ENCODE measurements at regions not wholly inside any gene's neighbourhood (a gene's known extent, or its start where the extent isn't known, plus 50 kb on each side); places are given as distances from the start of the nearest gene placed in this dataset.

DNA sequence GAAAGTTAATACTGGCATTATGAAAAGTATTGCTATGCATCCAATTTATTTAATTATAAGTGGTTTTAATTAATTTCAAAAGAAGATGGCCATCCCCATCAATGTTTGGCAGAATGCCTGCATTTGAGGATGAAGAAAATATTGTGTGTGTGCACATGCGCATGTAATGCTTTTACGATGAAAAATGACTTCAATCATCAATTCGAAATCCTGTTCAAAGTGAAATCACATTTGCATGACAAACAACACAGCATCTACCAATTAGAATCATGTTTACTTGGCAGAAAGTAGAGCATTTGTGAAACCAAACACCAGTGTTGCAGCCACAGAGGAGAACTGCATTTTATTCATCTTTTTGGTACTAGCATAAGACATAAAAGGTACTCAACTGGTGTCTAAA lies 191.9 kb upstream of the PIRT start:
- intact Hi-C loops (cut with DNase I), result loop anchor here (10.0 kb wide), 1 partner anchor 55 kb away; no protein-coding TSS in a partner anchor
- DNase-seq (ENCODE audit: extremely low spot score in 2 of 2), result no peak
- no peaks in the 10 kb centered on the region for H3K9me3 ChIP-seq
- no peaks in the 10 kb centered on the region for H3K36me3 ChIP-seq
- H3K4me1 ChIP-seq, result no peaks in the 10 kb centered on the region
- no peak for TF ChIP-seq POLR2AphosphoS5 (IDR thresholded peaks at IDR 0.05; ENCODE audit: insufficient read depth in 1 of 2, low read depth in 1 of 2)
- TF ChIP-seq, protein P1, sequence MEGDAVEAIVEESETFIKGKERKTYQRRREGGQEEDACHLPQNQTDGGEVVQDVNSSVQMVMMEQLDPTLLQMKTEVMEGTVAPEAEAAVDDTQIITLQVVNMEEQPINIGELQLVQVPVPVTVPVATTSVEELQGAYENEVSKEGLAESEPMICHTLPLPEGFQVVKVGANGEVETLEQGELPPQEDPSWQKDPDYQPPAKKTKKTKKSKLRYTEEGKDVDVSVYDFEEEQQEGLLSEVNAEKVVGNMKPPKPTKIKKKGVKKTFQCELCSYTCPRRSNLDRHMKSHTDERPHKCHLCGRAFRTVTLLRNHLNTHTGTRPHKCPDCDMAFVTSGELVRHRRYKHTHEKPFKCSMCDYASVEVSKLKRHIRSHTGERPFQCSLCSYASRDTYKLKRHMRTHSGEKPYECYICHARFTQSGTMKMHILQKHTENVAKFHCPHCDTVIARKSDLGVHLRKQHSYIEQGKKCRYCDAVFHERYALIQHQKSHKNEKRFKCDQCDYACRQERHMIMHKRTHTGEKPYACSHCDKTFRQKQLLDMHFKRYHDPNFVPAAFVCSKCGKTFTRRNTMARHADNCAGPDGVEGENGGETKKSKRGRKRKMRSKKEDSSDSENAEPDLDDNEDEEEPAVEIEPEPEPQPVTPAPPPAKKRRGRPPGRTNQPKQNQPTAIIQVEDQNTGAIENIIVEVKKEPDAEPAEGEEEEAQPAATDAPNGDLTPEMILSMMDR (IDR thresholded peaks at IDR 0.05), result no peak
- TF ChIP-seq POLR2A (IDR thresholded peaks at IDR 0.05), result no peak
- H3K4me3 ChIP-seq, result no peak overlapping the region
- no peak overlapping the region for H3K27ac ChIP-seq
- no peaks in the 10 kb centered on the region for H3K27me3 ChIP-seq

DNA sequence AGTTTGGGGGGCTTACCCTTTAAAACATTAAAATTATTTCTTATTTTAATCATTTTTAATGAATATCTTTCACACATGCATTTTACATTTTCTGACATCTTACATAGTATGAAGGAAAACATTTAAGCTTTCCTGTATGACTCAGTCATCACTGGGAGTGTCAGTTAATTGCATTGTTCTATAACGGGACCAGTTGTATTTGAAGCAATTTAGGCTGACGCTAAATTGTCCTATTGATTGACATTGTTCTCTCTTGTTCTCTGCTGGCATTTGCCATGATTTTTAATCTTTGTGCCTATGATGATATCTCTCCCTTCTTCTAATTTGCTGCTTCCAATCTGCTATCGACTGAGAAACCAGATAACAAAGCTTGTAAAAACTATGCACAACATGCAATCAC lies 190.5 kb upstream of the PIRT start:
- Histone ChIP-seq H3K27me3 (no peaks in the 10 kb centered on the region), H3K4me1 (no peaks in the 10 kb centered on the region)
- TF ChIP-seq POLR2AphosphoS5 (IDR thresholded peaks at IDR 0.05; ENCODE audit: insufficient read depth in 1 of 2, low read depth in 1 of 2), result no peak
- no peak for TF ChIP-seq POLR2A (IDR thresholded peaks at IDR 0.05)
- TF ChIP-seq, protein P1 (IDR thresholded peaks at IDR 0.05), result no peak

DNA sequence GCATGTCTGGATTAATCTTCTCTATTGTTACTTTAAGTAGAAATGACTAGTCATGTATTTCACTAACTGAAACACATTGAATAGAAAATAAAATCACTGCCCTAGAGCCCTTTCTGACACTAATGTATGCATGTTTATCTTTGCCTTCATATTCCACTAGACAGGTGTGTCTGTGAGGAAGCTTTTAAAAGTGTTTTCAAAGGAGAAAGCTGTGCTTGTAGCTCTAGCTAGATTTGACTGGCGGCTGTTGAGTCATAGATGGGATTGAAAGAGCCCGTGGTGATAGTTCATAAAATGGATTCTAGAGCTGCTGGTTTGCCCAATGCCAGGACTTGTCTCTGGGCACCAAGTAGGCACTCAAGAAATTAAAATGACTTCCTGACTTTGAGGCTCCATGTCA lies 189.0 kb upstream of the PIRT start:
- H3K27ac ChIP-seq, result no peak overlapping the region
- intact Hi-C loops (cut with DNase I), result loop anchor here (10.0 kb wide), 1 partner anchor 52 kb away; no protein-coding TSS in a partner anchor
- no peak for DNase-seq (ENCODE audit: extremely low spot score in 2 of 2)
- H3K36me3 ChIP-seq, result no peaks in the 10 kb centered on the region
- H3K9me3 ChIP-seq, result no peaks in the 10 kb centered on the region
- no peaks in the 10 kb centered on the region for H3K4me1 ChIP-seq
- H3K4me3 ChIP-seq, result no peak overlapping the region
- TF ChIP-seq POLR2AphosphoS5 (IDR thresholded peaks at IDR 0.05; ENCODE audit: insufficient read depth in 1 of 2, low read depth in 1 of 2) (no peak), POLR2A (IDR thresholded peaks at IDR 0.05) (no peak)
- TF ChIP-seq, protein P1 (IDR thresholded peaks at IDR 0.05), result no peak
- no peaks in the 10 kb centered on the region for H3K27me3 ChIP-seq

More for the DNA sequence above, 190.5 kb upstream of the PIRT start:
- intact Hi-C loops (cut with DNase I), result loop anchor here (10.0 kb wide), 1 partner anchor 54 kb away; no protein-coding TSS in a partner anchor
- Histone ChIP-seq H3K4me3 (no peak overlapping the region), H3K27ac (no peak overlapping the region), H3K36me3 (no peaks in the 10 kb centered on the region), H3K9me3 (no peaks in the 10 kb centered on the region)
- DNase-seq (ENCODE audit: extremely low spot score in 2 of 2), result no peak

DNA sequence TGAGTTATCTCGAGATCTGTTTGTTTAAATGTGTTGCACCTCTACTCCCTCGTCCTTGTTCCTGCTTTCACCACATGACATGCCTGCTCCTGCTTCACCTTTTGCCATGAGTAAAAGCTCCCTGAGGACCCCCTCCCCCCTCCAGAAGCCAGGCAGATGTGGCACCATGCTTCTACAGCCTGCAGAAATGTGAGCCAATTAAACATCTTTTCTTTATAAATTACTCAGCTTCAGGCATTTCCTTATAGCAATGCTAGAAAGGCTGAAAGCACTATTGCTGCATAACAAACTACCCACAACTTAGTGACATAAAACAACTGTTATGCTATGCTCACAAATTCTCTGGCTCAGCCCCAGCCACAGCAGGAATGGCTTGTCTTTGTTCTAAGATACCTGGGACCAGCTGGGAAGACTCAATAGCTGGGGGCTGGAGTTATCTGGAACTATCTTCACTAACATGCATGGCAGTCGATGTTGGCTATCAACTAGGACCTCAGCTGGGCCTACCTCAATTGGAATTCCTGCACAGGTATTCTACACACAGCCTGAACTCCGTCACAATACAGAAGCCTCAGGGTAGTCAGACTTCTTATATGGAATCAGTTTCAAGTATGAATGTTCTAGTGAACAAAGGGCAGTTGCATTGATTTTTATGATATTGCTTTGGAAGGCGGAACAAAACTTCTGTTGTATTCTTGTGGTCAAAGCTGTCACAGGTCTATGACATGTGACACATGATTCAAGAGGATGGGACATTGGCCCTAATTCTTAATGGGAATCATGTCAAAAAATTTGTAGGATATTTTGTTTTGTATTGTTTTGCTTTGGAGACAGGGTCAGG lies 186.0 kb upstream of the PIRT start:
- H3K36me3 ChIP-seq, result no peaks in the 10 kb centered on the region
- TF ChIP-seq, protein P1 (IDR thresholded peaks at IDR 0.05), result no peak
- no peak for TF ChIP-seq POLR2A (IDR thresholded peaks at IDR 0.05)
- TF ChIP-seq POLR2AphosphoS5 (IDR thresholded peaks at IDR 0.05; ENCODE audit: insufficient read depth in 1 of 2, low read depth in 1 of 2), result no peak
- H3K4me1 ChIP-seq, result no peaks in the 10 kb centered on the region
- H3K4me3 ChIP-seq, result no peak overlapping the region
- no peaks in the 10 kb centered on the region for H3K9me3 ChIP-seq
- no peaks in the 10 kb centered on the region for H3K27me3 ChIP-seq
- H3K27ac ChIP-seq, result no peak overlapping the region
- DNase-seq (ENCODE audit: extremely low spot score in 2 of 2), result no peak
- intact Hi-C loops (cut with DNase I), result loop anchor here (10.0 kb wide), 1 partner anchor 49 kb away; no protein-coding TSS in a partner anchor

DNA sequence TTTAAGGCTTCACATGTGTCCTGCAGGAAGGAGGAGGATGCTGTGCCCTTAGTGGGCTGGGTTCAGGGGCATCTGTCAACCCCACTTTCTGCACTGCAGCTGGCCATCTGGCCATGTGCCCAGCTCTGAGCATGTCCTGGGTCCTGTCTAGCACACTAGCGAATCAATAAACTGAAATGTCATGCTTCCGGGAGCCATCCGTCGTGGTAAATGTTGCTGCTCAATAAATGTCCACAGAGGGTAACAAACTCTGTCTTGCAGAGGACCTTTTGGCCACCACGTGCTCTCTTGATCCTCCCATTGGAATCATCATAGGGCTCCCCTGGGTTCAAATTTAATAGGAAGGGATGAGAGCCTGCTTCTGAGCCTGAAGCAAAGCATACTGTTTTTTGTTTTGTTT lies 168.6 kb upstream of the PIRT start:
- Histone ChIP-seq H3K27ac (no peak overlapping the region), H3K4me3 (no peak overlapping the region), H3K9me3 (no peaks in the 10 kb centered on the region), H3K36me3 (no peaks in the 10 kb centered on the region), H3K4me1 (no peaks in the 10 kb centered on the region), H3K27me3 (no peaks in the 10 kb centered on the region)
- intact Hi-C loops (cut with DNase I), result no loop called here
- TF ChIP-seq POLR2A (IDR thresholded peaks at IDR 0.05) (no peak), POLR2AphosphoS5 (IDR thresholded peaks at IDR 0.05; ENCODE audit: insufficient read depth in 1 of 2, low read depth in 1 of 2) (no peak)
- TF ChIP-seq, protein P1 (IDR thresholded peaks at IDR 0.05), result no peak
- DNase-seq (ENCODE audit: extremely low spot score in 2 of 2), result no peak

All from vagina (tissue), 2 donors.